ENCODE measurements at regions not wholly inside any gene's neighbourhood (a gene's known extent, or its start where the extent isn't known, plus 50 kb on each side); places are given as distances from the start of the nearest gene placed in this dataset.

DNA sequence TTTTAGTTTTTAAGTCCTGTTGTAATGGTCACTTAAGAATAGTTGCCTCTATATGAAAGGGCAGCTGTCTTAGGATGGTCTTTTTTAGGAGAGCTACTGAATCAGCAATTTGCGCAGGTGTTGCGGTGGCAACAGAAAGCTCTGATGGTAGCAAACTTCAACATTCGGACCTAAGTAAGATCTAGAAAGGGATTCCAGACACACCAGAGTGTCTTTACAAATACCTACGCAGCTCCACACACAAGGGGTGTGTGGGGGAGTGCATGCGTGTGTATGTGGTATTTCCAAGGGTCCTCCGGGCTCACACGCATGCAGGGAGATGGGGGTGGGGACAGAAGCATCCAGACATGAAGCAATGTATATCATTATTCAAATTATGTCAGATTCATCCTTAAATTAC lies 438.6 kb upstream of the MGMT start:
- H3K4me1 ChIP-seq (ENCODE audit: control insufficient read depth in 5 of 5, insufficient read depth in 5 of 5, low read length in 5 of 5), result peaks cover 0 to 14% (median 0%) of the 10 kb centered on the region in 5 donors

DNA sequence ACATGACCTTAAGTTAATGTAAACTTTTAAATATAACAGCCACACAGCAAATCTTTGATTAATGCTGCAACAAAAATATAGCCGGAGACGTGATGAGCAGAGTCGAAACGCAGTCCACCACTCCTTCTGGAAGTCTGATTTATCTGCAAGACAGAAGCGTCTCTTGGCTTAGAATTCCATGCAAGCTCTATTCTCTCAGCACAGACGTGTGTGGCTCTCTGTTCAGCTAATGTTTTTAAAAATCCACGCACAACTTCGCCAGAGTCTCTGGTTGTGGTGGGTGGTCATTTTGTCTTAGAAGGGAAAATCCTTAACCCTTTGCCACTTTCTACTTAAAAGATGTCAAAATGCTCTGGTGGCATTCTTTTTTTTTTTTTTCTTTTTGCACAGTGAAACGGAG lies 438.0 kb upstream of the MGMT start:
- H3K36me3 ChIP-seq (ENCODE audit: control insufficient read depth in 4 of 4, insufficient read depth in 4 of 4, low read length in 4 of 4), result no peaks in the 10 kb centered on the region
- DNase-seq (no peak), ATAC-seq (ENCODE audit: insufficient read depth, low FRiP score) (no peak)
- TF ChIP-seq, protein P1, sequence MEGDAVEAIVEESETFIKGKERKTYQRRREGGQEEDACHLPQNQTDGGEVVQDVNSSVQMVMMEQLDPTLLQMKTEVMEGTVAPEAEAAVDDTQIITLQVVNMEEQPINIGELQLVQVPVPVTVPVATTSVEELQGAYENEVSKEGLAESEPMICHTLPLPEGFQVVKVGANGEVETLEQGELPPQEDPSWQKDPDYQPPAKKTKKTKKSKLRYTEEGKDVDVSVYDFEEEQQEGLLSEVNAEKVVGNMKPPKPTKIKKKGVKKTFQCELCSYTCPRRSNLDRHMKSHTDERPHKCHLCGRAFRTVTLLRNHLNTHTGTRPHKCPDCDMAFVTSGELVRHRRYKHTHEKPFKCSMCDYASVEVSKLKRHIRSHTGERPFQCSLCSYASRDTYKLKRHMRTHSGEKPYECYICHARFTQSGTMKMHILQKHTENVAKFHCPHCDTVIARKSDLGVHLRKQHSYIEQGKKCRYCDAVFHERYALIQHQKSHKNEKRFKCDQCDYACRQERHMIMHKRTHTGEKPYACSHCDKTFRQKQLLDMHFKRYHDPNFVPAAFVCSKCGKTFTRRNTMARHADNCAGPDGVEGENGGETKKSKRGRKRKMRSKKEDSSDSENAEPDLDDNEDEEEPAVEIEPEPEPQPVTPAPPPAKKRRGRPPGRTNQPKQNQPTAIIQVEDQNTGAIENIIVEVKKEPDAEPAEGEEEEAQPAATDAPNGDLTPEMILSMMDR (IDR thresholded peaks at IDR 0.05; ENCODE audit: control extremely low read depth, extremely low read depth), result no peak
- H3K9ac ChIP-seq (ENCODE audit: insufficient read depth in 1 of 2, low read length in 2 of 2), result no peak overlapping the region
- H3K27ac ChIP-seq (ENCODE audit: low read depth in 1 of 2, low read length in 1 of 2), result no peak overlapping the region
- peaks cover 0 to 50% (median 39%) of the 10 kb centered on the region in 3 donors for H3K27me3 ChIP-seq (ENCODE audit: control insufficient read depth in 3 of 3, insufficient read depth in 3 of 3, low read length in 2 of 3)
- no peak overlapping the region for H3K4me3 ChIP-seq
- WGBS, 2 donors, result 58 to 72% methylated on average over 9 of the region's 9 CpGs
- peaks cover 0 to 2% (median 0%) of the 10 kb centered on the region in 4 donors for H3K9me3 ChIP-seq (ENCODE audit: control insufficient read depth in 4 of 4, insufficient read depth in 3 of 4, low read length in 3 of 4)
- peaks cover 0 to 8% (median 0%) of the 10 kb centered on the region in 5 donors for H3K4me1 ChIP-seq (ENCODE audit: control insufficient read depth in 5 of 5, insufficient read depth in 5 of 5, low read length in 5 of 5)

More for the DNA sequence above, 438.6 kb upstream of the MGMT start:
- TF ChIP-seq, protein P1 (IDR thresholded peaks at IDR 0.05; ENCODE audit: control extremely low read depth, extremely low read depth), result no peak
- Histone ChIP-seq H3K27me3 (ENCODE audit: control insufficient read depth in 3 of 3, insufficient read depth in 3 of 3, low read length in 2 of 3) (peaks cover 0 to 44% (median 33%) of the 10 kb centered on the region in 3 donors), H3K9me3 (ENCODE audit: control insufficient read depth in 4 of 4, insufficient read depth in 3 of 4, low read length in 3 of 4) (no peaks in the 10 kb centered on the region), H3K4me3 (no peak overlapping the region), H3K9ac (ENCODE audit: insufficient read depth in 1 of 2, low read length in 2 of 2) (no peak overlapping the region), H3K27ac (ENCODE audit: low read depth in 1 of 2, low read length in 1 of 2) (no peak overlapping the region), H3K36me3 (ENCODE audit: control insufficient read depth in 4 of 4, insufficient read depth in 4 of 4, low read length in 4 of 4) (no peaks in the 10 kb centered on the region)
- WGBS, 2 donors, result 88 to 90% methylated on average over 7 of the region's 7 CpGs
- ATAC-seq (ENCODE audit: insufficient read depth, low FRiP score) (no peak), DNase-seq (no peak)

DNA sequence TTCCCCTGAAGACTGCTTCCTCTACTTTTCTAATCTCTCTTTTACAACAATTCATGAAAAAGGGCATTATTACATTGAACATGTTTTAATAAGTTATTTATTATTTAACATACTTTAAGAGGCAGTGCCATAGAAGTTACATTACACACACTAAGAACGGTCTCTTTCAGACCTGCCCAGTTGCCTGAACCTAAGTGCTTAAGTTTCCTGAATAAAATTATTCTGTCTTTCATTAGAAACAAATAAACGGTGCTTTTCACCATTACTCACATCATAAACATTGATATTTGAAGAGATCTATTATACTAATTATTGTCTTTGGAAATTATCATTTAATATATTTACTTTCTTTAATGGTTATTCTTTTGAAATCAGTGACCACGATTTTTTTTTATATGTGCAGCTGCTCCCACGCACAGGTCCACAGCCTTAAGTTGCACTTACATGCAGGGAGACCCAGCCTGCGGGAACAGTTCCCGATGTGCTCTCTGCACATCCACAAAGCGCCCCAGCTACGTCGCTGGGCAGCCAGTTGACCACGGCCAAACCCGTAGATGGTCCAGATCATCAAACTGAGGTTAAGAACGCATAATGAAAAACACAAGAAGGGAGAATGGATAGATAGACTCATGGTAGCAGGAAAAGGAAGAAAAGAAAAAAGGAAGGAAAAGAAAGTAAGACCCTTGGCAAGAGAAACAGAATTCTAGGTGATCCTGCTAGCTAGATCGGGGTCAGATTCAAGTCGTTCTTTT lies 437.0 kb upstream of the MGMT start:
- ATAC-seq (ENCODE audit: insufficient read depth, low FRiP score), result no peak
- Histone ChIP-seq H3K36me3 (ENCODE audit: control insufficient read depth in 4 of 4, insufficient read depth in 4 of 4, low read length in 4 of 4) (no peaks in the 10 kb centered on the region), H3K27me3 (ENCODE audit: control insufficient read depth in 3 of 3, insufficient read depth in 3 of 3, low read length in 2 of 3) (peaks cover 0 to 59% (median 44%) of the 10 kb centered on the region in 3 donors), H3K9me3 (ENCODE audit: control insufficient read depth in 4 of 4, insufficient read depth in 3 of 4, low read length in 3 of 4) (peaks cover 0 to 2% (median 0%) of the 10 kb centered on the region in 4 donors), H3K9ac (ENCODE audit: insufficient read depth in 1 of 2, low read length in 2 of 2) (no peak overlapping the region), H3K4me1 (ENCODE audit: control insufficient read depth in 5 of 5, insufficient read depth in 5 of 5, low read length in 5 of 5) (peaks cover 0 to 5% (median 0%) of the 10 kb centered on the region in 5 donors), H3K4me3 (no peak overlapping the region), H3K27ac (ENCODE audit: low read depth in 1 of 2, low read length in 1 of 2) (no peak overlapping the region)
- WGBS, 2 donors, result 83 to 91% methylated on average over 14 of the region's 14 CpGs
- TF ChIP-seq, protein P1 (IDR thresholded peaks at IDR 0.05; ENCODE audit: control extremely low read depth, extremely low read depth), result no peak
- DNase-seq, result no peak

Data from lung (tissue), 11 donors.